GM12864 (cell line): ENCODE measurements at regions not wholly inside any gene's neighbourhood (a gene's known extent, or its start where the extent isn't known, plus 50 kb on each side); places are given as distances from the start of the nearest gene placed in this dataset.

Source experiments
- DNase-seq: peaks from one replicate; pipeline ENCODE4 v3.0.0-alpha.2; 2011; ENCODE audit warnings: low read depth
- H3K4me3 ChIP-seq: 2 replicates; pipeline ENCODE4 v1.5.1; 2011; ENCODE audit warnings: mild to moderate bottlenecking, low read depth, low read length, control low read depth
- TF ChIP-seq, protein P1 (sequence below): IDR thresholded peaks from 2 replicates; pipeline ENCODE4 v1.5.1; 2011; ENCODE audit warnings: low read depth, mild to moderate bottlenecking, moderate library complexity, low read length, control low read depth, inconsistent platforms; ENCODE audit errors: missing control alignments

DNA sequence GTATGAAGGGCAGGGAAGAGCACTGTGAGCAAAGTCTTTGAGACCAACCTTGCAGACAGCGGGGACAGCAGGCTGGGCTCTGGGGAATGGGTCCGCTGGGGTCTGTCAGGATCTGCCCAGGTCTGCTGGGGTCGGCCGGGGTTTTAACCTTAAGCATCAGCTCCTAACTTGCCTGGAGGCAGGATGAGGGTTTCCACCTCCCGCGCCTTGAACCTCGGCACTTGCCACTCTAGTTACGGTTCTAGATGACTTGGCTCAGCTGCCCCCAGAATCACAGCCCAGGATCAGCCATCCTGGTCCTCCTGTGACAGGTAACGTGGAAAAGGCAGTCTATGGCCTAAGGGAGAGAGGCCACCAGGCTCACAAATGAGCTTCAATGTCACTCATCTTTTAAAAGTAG, 50.4 kb upstream of the CACUL1 start:
- no peak for DNase-seq
- H3K4me3 ChIP-seq: no peak overlapping the region
- TF ChIP-seq, protein P1, sequence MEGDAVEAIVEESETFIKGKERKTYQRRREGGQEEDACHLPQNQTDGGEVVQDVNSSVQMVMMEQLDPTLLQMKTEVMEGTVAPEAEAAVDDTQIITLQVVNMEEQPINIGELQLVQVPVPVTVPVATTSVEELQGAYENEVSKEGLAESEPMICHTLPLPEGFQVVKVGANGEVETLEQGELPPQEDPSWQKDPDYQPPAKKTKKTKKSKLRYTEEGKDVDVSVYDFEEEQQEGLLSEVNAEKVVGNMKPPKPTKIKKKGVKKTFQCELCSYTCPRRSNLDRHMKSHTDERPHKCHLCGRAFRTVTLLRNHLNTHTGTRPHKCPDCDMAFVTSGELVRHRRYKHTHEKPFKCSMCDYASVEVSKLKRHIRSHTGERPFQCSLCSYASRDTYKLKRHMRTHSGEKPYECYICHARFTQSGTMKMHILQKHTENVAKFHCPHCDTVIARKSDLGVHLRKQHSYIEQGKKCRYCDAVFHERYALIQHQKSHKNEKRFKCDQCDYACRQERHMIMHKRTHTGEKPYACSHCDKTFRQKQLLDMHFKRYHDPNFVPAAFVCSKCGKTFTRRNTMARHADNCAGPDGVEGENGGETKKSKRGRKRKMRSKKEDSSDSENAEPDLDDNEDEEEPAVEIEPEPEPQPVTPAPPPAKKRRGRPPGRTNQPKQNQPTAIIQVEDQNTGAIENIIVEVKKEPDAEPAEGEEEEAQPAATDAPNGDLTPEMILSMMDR: no peak

DNA sequence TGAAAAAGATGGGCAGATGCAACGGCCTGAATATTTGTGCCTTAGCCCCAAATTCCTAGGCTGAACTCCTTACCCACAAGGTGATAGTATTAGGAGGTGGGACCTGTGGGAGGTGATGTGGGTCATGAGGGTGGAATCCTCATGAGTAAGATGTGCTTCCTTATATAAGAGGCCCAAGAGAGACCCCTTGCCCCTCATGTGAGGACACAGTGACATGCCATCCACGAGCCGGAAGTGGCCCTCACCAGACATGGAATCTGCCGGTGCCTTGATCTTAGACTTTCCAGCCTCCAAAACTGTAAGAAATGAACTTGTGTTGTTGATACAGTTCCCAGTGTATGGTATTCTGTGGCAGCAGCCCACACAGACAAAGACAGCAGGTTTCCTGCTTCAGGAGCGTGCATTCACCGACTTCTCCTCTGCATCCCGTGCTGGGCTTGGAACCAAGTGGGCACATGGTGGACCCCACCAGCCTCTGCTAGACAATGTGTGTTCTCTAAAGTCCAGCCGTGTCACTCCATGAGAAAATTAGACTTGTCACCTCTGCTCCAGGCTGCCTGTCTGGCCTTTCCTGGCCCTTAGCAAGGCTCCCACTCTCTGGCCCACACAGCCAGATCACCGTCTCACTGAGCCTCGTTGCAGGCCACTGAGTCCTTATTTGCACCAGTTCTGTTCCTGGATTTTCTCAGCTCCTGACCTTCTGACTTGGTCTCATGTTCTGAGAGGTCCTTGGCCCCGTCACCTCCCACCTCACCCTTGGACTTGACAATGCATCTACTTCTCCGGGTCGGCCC, 52.9 kb upstream of the CACUL1 start:
- TF ChIP-seq, protein P1: no peak
- no peak for DNase-seq
- H3K4me3 ChIP-seq: no peak overlapping the region

DNA sequence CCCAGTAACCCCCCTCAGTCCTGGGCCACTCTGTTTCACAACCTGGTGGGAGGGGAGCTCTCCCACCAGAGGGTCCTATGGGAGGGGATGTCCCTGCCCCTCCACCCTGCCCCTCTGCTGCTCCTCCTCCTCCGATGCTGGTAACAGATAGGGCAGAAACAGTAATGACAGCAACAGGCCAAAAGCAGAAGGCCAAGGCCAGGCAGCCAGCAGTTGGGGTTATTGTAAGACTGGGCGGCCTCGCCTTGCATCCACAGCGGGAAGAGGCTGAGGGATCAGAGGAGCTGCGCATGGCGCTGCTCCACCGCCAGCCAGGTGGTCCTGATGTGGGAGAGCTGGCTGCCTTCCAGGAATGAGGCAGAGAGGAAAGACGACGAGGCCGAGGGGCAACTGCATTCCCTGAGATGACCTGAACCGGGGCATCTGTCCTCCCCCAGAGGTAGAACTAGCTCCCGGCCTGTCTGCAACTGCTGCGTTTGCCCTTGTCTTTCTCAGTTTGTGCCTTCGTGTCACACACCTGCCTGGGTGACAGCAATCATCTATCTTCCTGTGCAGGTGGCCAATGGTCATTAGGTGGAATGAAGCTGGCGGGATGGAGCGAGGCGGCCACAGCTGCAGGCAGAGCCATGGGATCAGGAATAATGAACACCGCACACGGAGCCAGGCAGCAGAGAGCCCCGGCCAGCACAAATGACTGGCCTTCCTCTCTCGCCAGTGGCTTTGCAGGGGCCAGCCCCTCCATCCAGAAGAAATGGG, 54.0 kb upstream of the CACUL1 start:
- no peak for DNase-seq

DNA sequence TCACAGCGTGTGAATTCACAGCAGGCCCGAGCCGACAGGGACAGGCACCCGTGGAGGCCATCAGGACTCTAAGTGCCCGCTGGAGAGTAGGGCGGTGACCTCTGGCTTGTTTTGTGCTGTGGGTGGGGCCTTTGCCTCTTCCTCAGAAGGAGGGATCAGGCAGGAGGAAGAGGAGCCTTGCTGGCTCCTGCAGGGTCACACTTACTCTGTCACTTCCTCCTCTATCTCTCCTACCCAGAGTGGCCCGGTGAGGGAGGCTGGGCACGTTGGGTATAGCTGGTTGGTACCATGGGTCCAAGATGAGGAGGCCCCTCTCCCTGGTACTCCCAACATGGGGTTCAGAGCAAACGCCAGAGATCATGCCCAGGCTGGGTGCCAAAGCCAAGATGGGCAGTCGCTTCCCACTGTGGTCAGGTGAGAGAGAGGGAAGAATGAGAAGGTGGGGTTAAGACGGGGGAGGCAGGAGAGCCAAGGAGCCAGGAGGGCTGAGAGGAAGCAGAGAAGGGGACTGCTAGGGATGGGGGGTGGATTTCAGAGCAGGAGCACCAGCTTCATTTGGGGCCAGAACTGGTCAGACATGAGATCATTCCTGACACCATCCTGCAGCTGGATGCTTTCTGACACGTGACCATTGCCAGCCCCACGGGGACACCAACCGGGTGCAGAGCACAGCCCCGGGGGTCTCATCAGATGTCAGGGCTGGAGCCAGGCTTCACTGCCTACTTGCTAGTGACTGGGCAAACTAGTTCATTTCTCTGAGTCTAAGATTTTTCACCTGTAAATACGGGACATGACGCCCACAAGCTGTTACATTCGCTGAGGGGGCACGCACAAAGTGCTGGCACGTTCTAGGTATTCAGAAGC, 54.8 kb upstream of the CACUL1 start:
- DNase-seq: no peak

More for the DNA sequence above, 54.0 kb upstream of the CACUL1 start:
- TF ChIP-seq, protein P1: no peak
- no peak overlapping the region for H3K4me3 ChIP-seq

DNA sequence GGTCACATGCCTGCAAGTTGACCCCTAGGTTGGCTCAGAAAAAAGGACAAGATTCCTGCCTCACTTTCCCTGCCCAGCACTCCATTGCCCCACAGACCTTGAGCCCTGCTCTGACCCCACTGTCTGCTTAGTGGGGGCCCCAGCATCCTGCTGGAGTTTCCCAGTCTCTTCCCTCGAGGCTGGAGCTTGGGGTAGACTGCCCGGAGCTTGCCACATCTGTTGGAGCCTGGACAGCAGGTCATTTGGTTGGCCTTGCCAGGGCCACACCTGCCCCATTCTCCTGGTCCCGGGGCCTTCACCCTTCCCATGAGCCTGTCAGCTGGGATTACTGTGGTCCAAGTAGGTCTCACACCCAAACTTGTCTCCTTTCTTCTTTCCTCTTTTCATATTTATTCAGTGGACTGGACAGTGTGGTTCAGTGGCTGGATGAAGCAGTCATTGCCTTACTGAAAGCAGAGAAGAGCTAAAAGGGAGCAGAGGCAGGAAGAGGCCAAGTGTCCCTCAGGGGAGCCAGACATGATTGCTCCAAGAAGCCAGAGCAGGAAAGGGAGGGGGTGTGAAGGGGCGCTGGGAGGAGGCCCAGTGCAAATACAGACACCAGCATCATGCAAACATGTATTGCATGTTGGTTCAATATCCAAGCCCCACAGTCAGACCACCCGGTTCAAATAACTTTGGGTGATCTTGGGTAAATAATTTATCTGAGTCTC, 56.2 kb upstream of the CACUL1 start:
- no peak for DNase-seq
- H3K4me3 ChIP-seq: no peak overlapping the region
- TF ChIP-seq, protein P1: no peak

More for the DNA sequence above, 54.8 kb upstream of the CACUL1 start:
- H3K4me3 ChIP-seq: no peak overlapping the region
- TF ChIP-seq, protein P1: no peak

DNA sequence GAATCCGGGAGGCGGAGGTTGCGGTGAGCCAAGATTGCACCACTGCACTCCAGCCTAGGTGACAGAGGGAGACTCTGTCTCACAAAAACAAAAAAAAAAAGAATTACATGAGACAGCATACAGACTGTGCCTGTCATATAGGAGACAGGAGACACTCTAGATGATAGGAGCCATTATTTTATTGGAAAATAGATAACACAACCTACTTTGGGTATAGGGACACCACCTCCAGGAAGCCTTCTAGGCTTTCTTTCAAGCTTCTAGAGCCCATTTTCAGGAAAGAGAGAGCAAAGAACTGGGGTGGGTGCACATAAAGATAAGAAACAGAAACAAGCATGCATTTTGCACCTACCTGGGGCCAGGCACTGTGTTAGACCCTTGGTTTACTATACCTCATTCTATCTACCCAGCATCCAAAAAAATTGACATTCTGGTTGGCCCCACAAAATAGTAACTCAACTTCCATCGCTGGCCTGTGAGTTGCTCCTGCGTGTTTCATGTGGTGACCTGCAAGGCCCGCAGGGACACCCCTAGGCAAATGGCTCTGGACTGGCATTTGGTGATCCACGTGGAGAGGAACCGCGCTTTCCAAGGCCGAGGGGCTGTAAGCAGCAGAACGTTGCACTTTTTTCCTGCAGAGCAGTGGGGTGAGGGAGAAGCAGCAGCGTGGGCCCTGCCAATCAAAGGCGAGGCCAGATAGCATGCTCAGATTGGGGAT, 57.1 kb upstream of the CACUL1 start:
- no peak for DNase-seq
- TF ChIP-seq, protein P1: no peak
- no peak overlapping the region for H3K4me3 ChIP-seq
